ENCODE measurements at regions not wholly inside any gene's neighbourhood (a gene's known extent, or its start where the extent isn't known, plus 50 kb on each side); places are given as distances from the start of the nearest gene placed in this dataset.

GRCh38 chr7:19565602-19566001, 143.2 kb downstream of the POLR1F start:
- TF ChIP-seq CREB1 (IDR thresholded peaks at IDR 0.05; ENCODE audit: low read depth) (no peak), REST (IDR thresholded peaks at IDR 0.05; ENCODE audit: low read depth) (no peak), CEBPB (IDR thresholded peaks at IDR 0.05) (no peak), TAF1 (IDR thresholded peaks at IDR 0.05; ENCODE audit: low read depth) (no peak), YY1 (IDR thresholded peaks at IDR 0.05; ENCODE audit: low read depth) (no peak), MAX (IDR thresholded peaks at IDR 0.05) (no peak), RAD21 (IDR thresholded peaks at IDR 0.05; ENCODE audit: low read depth) (no peak)

Measured in Ishikawa (cell line).